CD14-positive monocyte (primary cell): ENCODE measurements at regions not wholly inside any gene's neighbourhood (a gene's known extent, or its start where the extent isn't known, plus 50 kb on each side); places are given as distances from the start of the nearest gene placed in this dataset.
"Not testable (repeated sequence)": the region's sequence is repeated elsewhere in the genome, so short reads cannot be mapped to it uniquely, and the experiment has no call there.

Experiments
- DNase-seq, 3 donors: peaks; one replicate each; pipeline ENCODE4 v3.0.0-alpha.2; 2011 to 2022
- H2AFZ ChIP-seq: 2 replicates; pipeline ENCODE4 v1.6.0; 2012; ENCODE audit warnings: mild to moderate bottlenecking, low read depth, low read length, inconsistent platforms; ENCODE audit not compliant: insufficient read depth, poor library complexity, severe bottlenecking
- H3K27ac ChIP-seq, 2 donors: 1 replicate in 1 of 2; 2 replicates in 1 of 2; pipeline ENCODE4 v1.5.1; 2012 to 2013; ENCODE audit warnings: low read length in 2 of 2, control low read depth in 1 of 2, inconsistent platforms in 1 of 2, low read depth in 1 of 2, mild to moderate bottlenecking in 1 of 2
- H3K27me3 ChIP-seq, 2 donors: one replicate each; pipeline versions ENCODE4 v1.6.0 to v1.6.1; 2011 to 2013; ENCODE audit warnings: low read length in 2 of 2; ENCODE audit not compliant: control insufficient read depth in 2 of 2, insufficient read depth in 2 of 2
- H3K36me3 ChIP-seq, 2 donors: replicated peaks in 1 of 2; 1 replicate in 1 of 2; 2 replicates in 1 of 2; pipeline versions ENCODE4 v1.5.1 to v1.6.1; 2012 to 2013; ENCODE audit warnings: low read length in 2 of 2, control low read depth in 1 of 2, inconsistent platforms in 1 of 2, mild to moderate bottlenecking in 1 of 2; ENCODE audit not compliant: insufficient read depth in 2 of 2, control insufficient read depth in 1 of 2
- H3K4me1 ChIP-seq, 2 donors: 1 replicate in 1 of 2; 2 replicates in 1 of 2; pipeline versions ENCODE4 v1.5.1 to v1.6.1; 2012 to 2013; ENCODE audit warnings: low read length in 2 of 2, control low read depth in 1 of 2, inconsistent platforms in 1 of 2, mild to moderate bottlenecking in 1 of 2, moderate library complexity in 1 of 2; ENCODE audit not compliant: insufficient read depth in 2 of 2, control insufficient read depth in 1 of 2
- H3K4me2 ChIP-seq: replicated peaks from 2 replicates; pipeline ENCODE3; 2012; ENCODE audit warnings: low read length, moderate library complexity, mild to moderate bottlenecking; ENCODE audit not compliant: poor library complexity, severe bottlenecking; ENCODE audit errors: extremely low read depth
- H3K4me3 ChIP-seq, 3 experiments: fragments of 200-600 bp in 1 of 3; sonication (generic) in 1 of 3; replicated peaks in 1 of 3; 1 replicate in 2 of 3; 2 replicates in 1 of 3; pipeline ENCODE4 v1.5.1; 2011 to 2013; ENCODE audit warnings: low read length in 3 of 3, mild to moderate bottlenecking in 3 of 3, control low read depth in 2 of 3, low read depth in 2 of 3, inconsistent platforms in 1 of 3, moderate library complexity in 1 of 3
- H3K79me2 ChIP-seq: 2 replicates; pipeline ENCODE4 v1.6.0; 2012; ENCODE audit warnings: mild to moderate bottlenecking, control low read depth, inconsistent platforms, low read length, moderate library complexity; ENCODE audit not compliant: insufficient read depth
- H3K9ac ChIP-seq: 2 replicates; pipeline ENCODE4 v1.6.0; 2017; ENCODE audit warnings: low read length, mild to moderate bottlenecking; ENCODE audit not compliant: insufficient read depth, poor library complexity, severe bottlenecking
- H3K9me3 ChIP-seq, 2 donors: replicated peaks in 1 of 2; 1 replicate in 1 of 2; 2 replicates in 1 of 2; pipeline versions ENCODE4 v1.5.1 to v1.6.1; 2012 to 2013; ENCODE audit warnings: low read length in 2 of 2, control low read depth in 1 of 2; ENCODE audit not compliant: control insufficient read depth in 1 of 2, insufficient read depth in 1 of 2
- H4K20me1 ChIP-seq: 2 replicates; pipeline ENCODE4 v1.6.0; 2012; ENCODE audit warnings: mild to moderate bottlenecking, low read length, control low read depth, moderate library complexity; ENCODE audit not compliant: insufficient read depth
- H3K27ac Mint-ChIP-seq, 7 donors: one replicate each; pipeline ENCODE4 v1.8.0; 2020; ENCODE audit warnings: mild to moderate bottlenecking in 7 of 7, mixed read lengths in 7 of 7, moderate library complexity in 6 of 7, inconsistent platforms in 2 of 7
- H3K27me3 Mint-ChIP-seq, 3 donors: one replicate each; pipeline ENCODE4 v1.8.0; 2021 to 2022; ENCODE audit warnings: low read depth in 3 of 3, mild to moderate bottlenecking in 3 of 3, mixed read lengths in 3 of 3, moderate library complexity in 3 of 3, inconsistent platforms in 1 of 3
- H3K36me3 Mint-ChIP-seq, 2 donors: one replicate each; pipeline ENCODE4 v1.8.0; 2020; ENCODE audit warnings: mixed read lengths in 2 of 2, inconsistent platforms in 1 of 2, mild to moderate bottlenecking in 1 of 2
- H3K4me1 Mint-ChIP-seq: one replicate; pipeline ENCODE4 v1.8.0; 2020; ENCODE audit warnings: mild to moderate bottlenecking, mixed read lengths
- H3K4me3 Mint-ChIP-seq, 2 donors: one replicate each; pipeline ENCODE4 v1.8.0; 2020; ENCODE audit warnings: mild to moderate bottlenecking in 2 of 2, mixed read lengths in 2 of 2, moderate library complexity in 1 of 2
- H3K9me3 Mint-ChIP-seq, 7 donors: one replicate each; pipeline ENCODE4 v1.8.0; 2020 to 2022; ENCODE audit warnings: mixed read lengths in 7 of 7, mild to moderate bottlenecking in 6 of 7, moderate library complexity in 6 of 7, inconsistent platforms in 2 of 7
- WGBS: methylation state at CpG from one replicate; pipeline ENCODE4 v1.1.5; 2013; ENCODE audit warnings: missing lambda C conversion rate; ENCODE audit not compliant: insufficient coverage; 5-methylcytosine and 5-hydroxymethylcytosine counted together
- intact Hi-C, 2 donors: fragments of 100-400 bp; cut with micrococcal nuclease; formaldehyde crosslinking; loops; one replicate each; pipeline versions ENCODE4 v1.15.0 to v1.15.1; 2023

GRCh38 chr15:77893671-77894640 lies 183.6 kb downstream of the TBC1D2B start:
- H3K36me3 Mint-ChIP-seq, H3K27ac ChIP-seq, H3K36me3 ChIP-seq, H2AFZ ChIP-seq, H3K9me3 Mint-ChIP-seq, H3K4me3 ChIP-seq, H4K20me1 ChIP-seq, H3K4me2 ChIP-seq, H3K4me3 Mint-ChIP-seq, H3K9ac ChIP-seq, H3K9me3 ChIP-seq, intact Hi-C loops, H3K27me3 ChIP-seq, H3K79me2 ChIP-seq, DNase-seq: not testable (repeated sequence)
- Mint-ChIP-seq H3K27ac (peak overlapping the region in 1 of 7 donors; percentile 51), H3K4me1 (peaks cover 24% of the 10 kb centered on the region), H3K27me3 (peaks cover 4 to 11% (median 6%) of the 10 kb centered on the region in 3 donors)
- WGBS = 88% methylated on average over 28 of the region's 52 CpGs
- H3K4me1 ChIP-seq = peaks cover 9 to 10% of the 10 kb centered on the region in 2 donors

- Mint-ChIP-seq H3K4me1 (peaks cover 24% of the 10 kb centered on the region), H3K27me3 (peaks cover 4 to 11% (median 4%) of the 10 kb centered on the region in 3 donors)
- H3K4me2 ChIP-seq, H3K36me3 ChIP-seq, intact Hi-C loops, H3K9me3 ChIP-seq, H3K9ac ChIP-seq, H3K79me2 ChIP-seq, H3K9me3 Mint-ChIP-seq, H3K27ac ChIP-seq, H3K27ac Mint-ChIP-seq, H4K20me1 ChIP-seq, H2AFZ ChIP-seq, H3K36me3 Mint-ChIP-seq, H3K4me3 Mint-ChIP-seq, DNase-seq, H3K4me3 ChIP-seq, H3K27me3 ChIP-seq: not testable (repeated sequence)
- WGBS = 98% methylated on average over 7 of the region's 7 CpGs
- H3K4me1 ChIP-seq = peaks cover 9 to 10% of the 10 kb centered on the region in 2 donors
Measured at GRCh38 chr15:77893246-77893645, 184.3 kb downstream of the TBC1D2B start.
